GM13976 (cell line): ENCODE measurements at regions not wholly inside any gene's neighbourhood (a gene's known extent, or its start where the extent isn't known, plus 50 kb on each side); places are given as distances from the start of the nearest gene placed in this dataset.

Experiments used
- DNase-seq: peaks from one replicate; pipeline ENCODE4 v3.0.0; 2012; ENCODE audit warnings: low spot score
- CTCF ChIP-seq: IDR thresholded peaks from 2 replicates; pipeline ENCODE4 v1.5.1; 2012; ENCODE audit warnings: borderline replicate concordance, mild to moderate bottlenecking; ENCODE audit not compliant: insufficient read depth; ENCODE audit errors: extremely low read depth, missing control alignments, control extremely low read depth
- in situ Hi-C: fragments of 300-500 bp; cut with MboI; formaldehyde crosslinking; loops from one replicate; pipeline ENCODE4 v1.12.0; 2022; ENCODE audit warnings: low sequenced_read_pairs, mixed read lengths, inconsistent platforms; ENCODE audit not compliant: unreplicated experiment

- TF ChIP-seq CTCF = no peak
- in situ Hi-C loops = no loop called here
These were observed 79.7 kb upstream of the PRR20G start for GRCh38 chr3:127367593-127367992.

GRCh38 chr3:127366383-127366782 is 78.5 kb upstream of the PRR20G start:
- in situ Hi-C loops = no loop called here
- TF ChIP-seq CTCF = no peak
- no peak for DNase-seq

More at GRCh38 chr3:127367593-127367992, 79.7 kb upstream of the PRR20G start:
- DNase-seq = no peak

GRCh38 chr3:127365163-127365798 is 77.4 kb upstream of the PRR20G start:
- no peak for TF ChIP-seq CTCF
- no peak for DNase-seq
- in situ Hi-C loops = no loop called here

GRCh38 chr3:127363891-127364290 is 76.0 kb upstream of the PRR20G start:
- no peak for DNase-seq
- no peak for TF ChIP-seq CTCF
- in situ Hi-C loops = no loop called here

- no peak for DNase-seq
- in situ Hi-C loops = no loop called here
These were observed 75.3 kb upstream of the PRR20G start for GRCh38 chr3:127363171-127363570.

GRCh38 chr3:127360647-127361046 is 72.8 kb upstream of the PRR20G start:
- TF ChIP-seq CTCF = no peak
- no peak for DNase-seq
- in situ Hi-C loops = no loop called here

More at GRCh38 chr3:127363171-127363570, 75.3 kb upstream of the PRR20G start:
- no peak for TF ChIP-seq CTCF
